NCI-H146 (cell line): ENCODE measurements at regions not wholly inside any gene's neighbourhood (a gene's known extent, or its start where the extent isn't known, plus 50 kb on each side); places are given as distances from the start of the nearest gene placed in this dataset.
"Not testable (repeated sequence)": the region's sequence is repeated elsewhere in the genome, so short reads cannot be mapped to it uniquely, and the experiment has no call there.

Source experiments
- DNase-seq: peaks from one replicate; lab custom pipeline; 2025; lab: John Stamatoyannopoulos, UW

DNA sequence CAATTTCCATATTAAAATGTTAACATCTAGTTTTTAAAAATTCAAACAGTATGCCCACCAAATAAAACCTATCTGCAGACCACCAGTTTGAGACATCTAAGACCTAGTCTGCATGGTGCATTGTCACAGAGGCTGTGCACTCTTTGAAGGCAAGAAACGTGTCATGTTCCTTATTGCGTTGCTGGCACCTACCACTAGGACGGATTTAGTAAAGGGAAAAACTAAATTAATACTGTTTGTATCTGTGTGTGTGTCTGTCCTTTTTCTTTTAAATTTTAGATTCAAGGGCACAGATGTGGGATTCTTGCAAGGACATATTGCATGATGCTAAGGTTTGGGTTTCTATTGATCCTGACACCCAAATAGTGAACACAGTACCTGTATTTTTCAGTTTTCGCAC, 481.4 kb downstream of the UQCRFS1 start:
- DNase-seq = no peak

- no peak for DNase-seq
Observed at GRCh38 chr19:28730791-28731512, 482.0 kb downstream of the UQCRFS1 start.

DNA sequence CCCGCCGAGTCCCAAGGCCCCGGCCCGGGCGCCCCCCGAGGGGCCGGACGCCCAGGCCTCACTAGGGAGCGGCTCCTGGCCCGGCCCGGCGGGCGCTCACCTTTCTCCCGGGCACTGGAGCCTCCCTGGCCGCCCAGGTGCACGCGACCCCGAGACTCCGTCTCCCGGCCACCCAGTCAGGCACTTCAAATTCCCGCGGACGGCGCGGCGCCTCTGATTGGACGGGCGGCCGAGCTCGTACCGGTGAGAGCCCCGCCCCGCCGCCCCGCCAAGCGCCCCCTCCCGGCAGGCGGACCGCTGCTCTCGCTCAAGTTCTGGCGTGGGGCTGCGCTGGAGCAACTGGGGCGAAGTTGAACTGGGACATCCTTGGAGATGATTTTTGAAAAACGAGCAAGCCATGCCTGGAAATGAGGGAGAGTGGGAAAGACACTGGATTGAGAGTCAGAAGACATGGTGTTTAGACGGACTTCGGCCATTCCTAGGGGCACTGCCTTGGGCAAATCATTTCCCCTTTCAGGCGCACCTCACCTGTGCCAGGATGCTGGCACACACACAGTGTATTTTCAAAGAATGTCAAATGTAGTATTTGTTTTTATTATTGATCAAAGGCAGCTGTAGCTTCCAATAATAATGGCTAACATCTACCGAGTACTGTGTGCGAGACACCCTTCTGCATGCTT, 485.3 kb downstream of the UQCRFS1 start:
- no peak for DNase-seq

GRCh38 chr19:28726533-28727479, 486.1 kb downstream of the UQCRFS1 start:
- DNase-seq = no peak

DNA sequence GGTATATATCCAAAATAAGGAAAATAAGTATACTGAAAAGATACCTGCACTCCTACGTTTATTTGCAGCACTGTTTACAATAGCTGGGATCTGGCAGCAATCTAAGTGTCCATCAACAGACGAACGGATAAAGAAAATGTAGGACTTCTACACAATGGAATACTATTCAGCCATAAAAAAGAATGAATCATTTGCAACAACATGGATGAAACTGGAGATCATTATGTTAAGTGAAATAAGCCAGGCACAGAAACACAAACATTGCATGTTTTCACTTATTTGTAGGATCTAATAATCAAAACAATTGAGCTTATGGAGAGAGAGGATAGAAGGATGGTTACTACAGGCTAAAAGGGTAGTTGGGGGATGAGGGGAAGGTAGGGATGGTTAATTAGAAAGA, 494.0 kb downstream of the UQCRFS1 start:
- no peak for DNase-seq

DNA sequence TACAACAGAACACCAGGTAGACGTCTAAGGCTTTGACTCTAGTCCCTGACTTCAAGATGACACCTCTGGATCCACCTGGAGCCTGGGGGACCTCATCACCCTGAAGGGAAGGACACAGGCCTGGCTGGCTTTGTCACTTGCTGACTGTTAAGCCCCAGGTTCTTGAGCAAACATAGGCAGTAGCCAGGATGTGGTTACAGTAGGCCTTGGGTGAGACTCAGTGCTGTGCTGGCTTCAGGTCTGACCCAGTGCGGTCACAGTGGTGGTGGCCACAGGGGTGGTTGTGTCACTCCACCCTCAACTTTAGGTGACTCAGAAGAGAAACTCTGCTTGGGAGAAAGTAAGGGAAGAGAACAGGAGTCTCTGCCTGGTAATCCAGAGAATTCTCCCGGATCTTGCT, 497.8 kb downstream of the UQCRFS1 start:
- DNase-seq = no peak

GRCh38 chr19:28711411-28711810, 501.5 kb downstream of the UQCRFS1 start:
- DNase-seq = no peak

GRCh38 chr19:28710278-28710677, 502.7 kb downstream of the UQCRFS1 start:
- DNase-seq = peak; percentile 47

GRCh38 chr19:28706693-28707092, 506.3 kb downstream of the UQCRFS1 start:
- DNase-seq = no peak

DNA sequence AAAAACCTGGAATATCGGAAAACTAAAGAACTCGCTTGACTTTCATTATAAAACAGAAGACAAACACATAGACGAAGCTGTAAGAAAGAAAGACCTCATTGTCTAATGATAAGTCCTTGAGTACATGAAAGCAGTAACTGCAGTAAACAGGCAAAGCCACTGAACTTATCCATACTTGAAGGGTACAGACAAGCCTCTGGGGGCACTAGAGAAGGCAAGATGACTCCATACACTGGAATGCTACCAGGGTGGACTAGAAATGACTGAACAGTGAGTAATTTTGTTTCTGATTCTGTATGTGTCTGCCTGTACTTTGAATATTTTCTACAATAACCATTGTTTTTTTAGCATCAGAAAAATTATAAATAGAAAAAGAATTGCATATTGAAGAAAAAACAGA, 507.9 kb downstream of the UQCRFS1 start:
- no peak for DNase-seq

- DNase-seq = no peak
Observed at GRCh38 chr19:28703400-28703956, 509.5 kb downstream of the UQCRFS1 start.

- no peak for DNase-seq
Observed at GRCh38 chr19:28701491-28701890, 511.5 kb downstream of the UQCRFS1 start.

- no peak for DNase-seq
Observed at GRCh38 chr19:28700176-28700575, 512.8 kb downstream of the UQCRFS1 start.

DNA sequence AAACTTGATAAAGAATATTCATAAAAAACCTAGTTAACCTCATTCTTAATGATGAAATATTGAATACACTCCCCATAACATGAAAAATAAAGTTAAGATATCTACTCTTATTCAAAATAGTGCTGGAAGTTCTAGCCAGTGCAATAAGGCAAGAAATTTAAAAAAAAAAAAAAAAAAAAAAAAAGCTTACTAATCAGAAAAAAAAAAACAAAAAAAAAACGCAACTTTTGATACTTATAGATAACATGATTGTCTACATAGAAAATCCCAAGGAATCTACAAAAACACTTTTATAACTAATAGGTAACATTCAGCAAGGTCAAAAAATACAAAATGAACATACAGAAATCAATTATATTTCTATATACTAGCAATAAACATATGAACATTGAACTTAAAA, 515.6 kb downstream of the UQCRFS1 start:
- no peak for DNase-seq

GRCh38 chr19:28694812-28695211, 518.1 kb downstream of the UQCRFS1 start:
- DNase-seq = no peak

- no peak for DNase-seq
Observed at GRCh38 chr19:28691683-28692082, 521.3 kb downstream of the UQCRFS1 start.

DNA sequence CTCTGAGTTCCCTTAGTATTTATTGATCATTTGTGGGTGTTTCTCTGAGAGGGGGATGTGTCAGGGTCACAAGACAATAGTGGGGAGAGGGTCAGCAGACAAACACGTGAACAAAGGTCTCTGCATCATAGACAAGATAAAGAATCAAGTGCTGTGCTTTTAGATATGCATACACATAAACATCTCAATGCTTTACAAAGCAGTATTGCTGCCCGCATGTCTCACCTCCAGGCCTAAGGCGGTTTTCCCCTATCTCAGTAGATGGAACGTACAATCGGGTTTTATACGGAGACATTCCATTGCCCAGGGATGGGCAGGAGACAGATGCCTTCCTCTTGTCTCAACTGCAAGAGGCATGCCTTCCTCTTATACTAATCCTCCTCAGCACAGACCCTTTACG, 523.5 kb downstream of the UQCRFS1 start:
- not testable (repeated sequence) for DNase-seq

DNA sequence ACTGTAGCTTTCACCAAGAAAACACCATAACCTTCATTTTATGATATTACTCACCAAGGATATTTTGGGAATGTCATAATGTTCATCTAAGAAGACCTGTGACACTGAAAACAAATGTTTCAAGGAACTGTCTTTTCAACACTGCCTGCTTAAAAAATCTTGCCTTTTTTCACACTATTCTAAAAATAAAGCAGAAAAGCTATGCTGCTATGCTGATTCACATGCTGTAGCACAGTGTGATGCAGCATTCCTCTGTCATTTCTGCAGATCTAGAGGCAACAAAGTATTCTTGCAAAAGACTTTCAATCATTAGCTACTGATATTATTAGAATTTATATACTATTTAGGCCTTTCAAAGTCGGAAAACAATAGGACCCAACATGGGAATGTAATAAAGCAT, 525.7 kb downstream of the UQCRFS1 start:
- no peak for DNase-seq

GRCh38 chr19:28686756-28687155, 526.2 kb downstream of the UQCRFS1 start:
- DNase-seq = no peak

DNA sequence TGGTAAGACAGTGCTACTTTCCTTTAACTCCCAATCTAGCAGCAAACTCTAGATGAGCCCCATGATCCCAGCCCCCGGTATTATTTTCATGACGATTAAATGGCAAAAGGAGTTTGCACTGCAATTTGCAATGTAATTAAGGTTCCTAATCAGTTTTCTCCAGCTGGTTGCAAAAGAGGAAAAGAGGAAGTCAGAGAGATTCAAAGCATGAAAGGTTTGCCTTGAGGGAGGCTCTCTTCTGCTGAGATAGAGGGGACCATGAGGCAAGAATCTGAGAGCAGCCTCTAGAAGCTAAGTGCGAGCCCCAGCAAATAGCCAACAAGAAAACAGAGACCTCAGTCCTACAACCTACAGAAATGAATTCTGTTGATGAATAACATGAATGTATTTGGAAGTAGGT, 527.1 kb downstream of the UQCRFS1 start:
- DNase-seq = no peak

- not testable (repeated sequence) for DNase-seq
Observed at GRCh38 chr19:28685077-28685476, 527.9 kb downstream of the UQCRFS1 start.

- DNase-seq = no peak
Observed at GRCh38 chr19:28680111-28680510, 532.8 kb downstream of the UQCRFS1 start.
